Spinal cord (tissue), 9 donors: ENCODE measurements at regions not wholly inside any gene's neighbourhood (a gene's known extent, or its start where the extent isn't known, plus 50 kb on each side); places are given as distances from the start of the nearest gene placed in this dataset.
"Not testable (repeated sequence)": the region's sequence is repeated elsewhere in the genome, so short reads cannot be mapped to it uniquely, and the experiment has no call there.

Source experiments
- DNase-seq, 6 donors: peaks; one replicate each; pipeline versions ENCODE4 v3.0.0 to v3.0.0-alpha.2; 2013 to 2015; ENCODE audit warnings: low spot score in 6 of 6, low read depth in 4 of 6
- H3K27ac ChIP-seq: one replicate; pipeline ENCODE4 v1.5.1; 2013; ENCODE audit warnings: low read depth, low read length, control low read depth
- H3K27me3 ChIP-seq: one replicate; pipeline ENCODE4 v1.6.1; 2013; ENCODE audit warnings: low read length; ENCODE audit not compliant: control insufficient read depth, insufficient read depth
- H3K36me3 ChIP-seq: one replicate; pipeline ENCODE4 v1.6.1; 2013; ENCODE audit warnings: low read length; ENCODE audit not compliant: control insufficient read depth, insufficient read depth
- H3K4me1 ChIP-seq: one replicate; pipeline ENCODE4 v1.6.1; 2013; ENCODE audit warnings: low read length; ENCODE audit not compliant: control insufficient read depth, insufficient read depth
- H3K4me3 ChIP-seq: one replicate; pipeline ENCODE4 v1.5.1; 2013; ENCODE audit warnings: low read depth, low read length, control low read depth
- H3K9me3 ChIP-seq: one replicate; pipeline ENCODE4 v1.6.1; 2013; ENCODE audit warnings: low read length; ENCODE audit not compliant: control insufficient read depth, insufficient read depth
- WGBS: methylation state at CpG from one replicate; pipeline ENCODE4 v1.1.5; 2013; ENCODE audit warnings: missing lambda C conversion rate; ENCODE audit not compliant: insufficient coverage; 5-methylcytosine and 5-hydroxymethylcytosine counted together
- donor health status: healthy.

DNA sequence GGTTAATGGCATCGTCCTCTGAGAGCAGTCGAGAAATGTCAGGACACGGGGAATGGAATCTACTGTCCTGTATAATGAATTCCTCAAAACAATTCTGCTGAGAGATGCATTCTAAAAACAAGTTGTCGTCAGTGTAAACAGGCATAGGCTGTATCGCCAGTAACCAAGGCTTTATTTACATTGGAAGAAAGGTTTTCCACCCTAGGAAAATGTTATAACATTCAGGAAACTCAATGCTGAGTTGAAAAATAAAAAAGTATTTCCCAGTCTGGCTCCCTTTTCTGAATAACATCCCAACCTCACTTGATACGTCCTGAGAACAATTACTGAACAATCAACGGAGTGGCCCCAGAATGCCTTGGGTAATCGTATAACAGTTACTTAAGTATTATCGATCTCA is 79.6 kb upstream of the UCN3 start:
- Histone ChIP-seq H3K27ac (no peak overlapping the region), H3K27me3 (no peaks in the 10 kb centered on the region), H3K9me3 (no peaks in the 10 kb centered on the region), H3K4me3 (no peak overlapping the region), H3K4me1 (no peaks in the 10 kb centered on the region), H3K36me3 (no peaks in the 10 kb centered on the region)
- no peak for DNase-seq
- WGBS, result 60% methylated on average over 7 of the region's 9 CpGs

DNA sequence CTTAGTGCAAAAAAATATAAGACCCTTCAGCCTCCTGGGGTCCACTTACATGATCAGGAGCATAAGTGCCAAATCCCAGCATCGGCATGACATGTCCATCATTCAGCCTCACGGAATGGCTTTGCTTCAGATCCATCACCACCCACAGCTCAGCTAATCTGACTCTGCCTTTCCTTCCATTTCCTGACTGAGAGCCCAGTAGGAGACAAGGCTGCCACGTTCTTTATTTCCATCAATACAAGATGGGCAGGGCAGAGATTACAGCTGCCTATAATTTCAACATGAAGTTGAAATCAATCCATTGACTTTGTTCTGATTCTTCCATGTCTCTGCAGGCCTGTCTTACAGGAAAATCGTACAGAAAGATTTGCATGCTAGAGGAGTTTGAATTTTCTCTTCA is 76.4 kb upstream of the UCN3 start:
- no peak for DNase-seq
- no peak overlapping the region for H3K27ac ChIP-seq
- WGBS, result 81% methylated on average over 3 of the region's 4 CpGs
- no peaks in the 10 kb centered on the region for H3K9me3 ChIP-seq
- no peak overlapping the region for H3K4me3 ChIP-seq
- H3K36me3 ChIP-seq, result no peaks in the 10 kb centered on the region
- H3K27me3 ChIP-seq, result no peaks in the 10 kb centered on the region
- no peaks in the 10 kb centered on the region for H3K4me1 ChIP-seq

DNA sequence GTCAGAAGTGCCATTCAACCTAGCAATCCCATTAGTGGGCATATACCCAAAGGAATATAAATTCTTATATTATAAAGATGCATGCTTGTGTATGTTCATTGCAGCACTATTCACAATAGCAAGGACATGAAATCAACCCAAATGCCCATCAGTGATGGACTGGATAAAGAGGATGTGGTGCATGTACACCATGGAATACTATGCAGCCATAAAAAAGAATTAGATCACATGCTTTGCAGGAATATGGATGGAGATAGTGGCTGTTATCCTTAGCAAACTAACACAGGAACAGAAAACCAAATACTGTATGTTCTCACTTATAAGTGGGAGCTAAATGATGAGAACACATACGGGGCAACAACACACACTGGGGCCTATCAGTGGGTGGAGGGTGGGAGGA is 75.5 kb upstream of the UCN3 start:
- not testable (repeated sequence) for DNase-seq, H3K36me3 ChIP-seq, H3K4me1 ChIP-seq, H3K9me3 ChIP-seq, H3K4me3 ChIP-seq, H3K27me3 ChIP-seq, H3K27ac ChIP-seq
- WGBS, result no CpG with 5 or more reads among the region's 1 CpG

DNA sequence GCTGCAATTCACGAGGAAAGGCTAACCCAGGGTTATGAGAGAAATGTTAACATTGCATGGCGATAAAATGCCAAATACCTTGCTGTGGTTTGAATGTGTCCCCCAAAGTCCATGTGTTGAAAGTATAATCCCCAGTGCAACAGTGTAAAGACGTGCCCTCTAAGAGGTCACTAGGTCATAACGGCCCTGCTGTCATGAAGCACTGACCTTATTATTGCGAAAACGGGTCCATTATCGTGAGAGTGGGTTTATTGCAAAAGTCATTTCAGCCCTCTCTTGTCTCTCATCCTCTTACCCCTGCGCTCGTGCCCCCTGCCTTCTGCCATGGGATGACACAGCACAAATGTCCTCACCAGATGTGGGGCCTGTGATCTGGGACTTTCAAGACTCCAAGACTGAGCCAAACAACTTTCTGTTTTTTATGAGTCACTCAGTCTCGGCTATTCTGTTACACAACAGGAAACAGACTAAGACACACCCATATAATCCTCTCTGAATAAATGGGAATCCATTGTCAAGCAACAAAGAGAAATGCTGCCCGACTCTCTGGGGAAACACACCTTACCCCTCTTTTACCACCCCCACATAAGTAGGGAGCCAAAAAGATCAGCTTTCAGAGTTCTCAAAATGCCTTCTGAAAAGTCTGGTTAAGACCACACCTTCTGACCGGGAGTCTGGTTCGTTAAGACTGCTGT is 73.1 kb upstream of the UCN3 start:
- WGBS, result 73% methylated on average over 9 of the region's 13 CpGs
- H3K27me3 ChIP-seq, result no peaks in the 10 kb centered on the region
- H3K36me3 ChIP-seq, result no peaks in the 10 kb centered on the region
- H3K27ac ChIP-seq, result no peak overlapping the region
- H3K4me3 ChIP-seq, result no peak overlapping the region
- no peak for DNase-seq
- H3K4me1 ChIP-seq, result peaks cover 6% of the 10 kb centered on the region
- no peaks in the 10 kb centered on the region for H3K9me3 ChIP-seq

DNA sequence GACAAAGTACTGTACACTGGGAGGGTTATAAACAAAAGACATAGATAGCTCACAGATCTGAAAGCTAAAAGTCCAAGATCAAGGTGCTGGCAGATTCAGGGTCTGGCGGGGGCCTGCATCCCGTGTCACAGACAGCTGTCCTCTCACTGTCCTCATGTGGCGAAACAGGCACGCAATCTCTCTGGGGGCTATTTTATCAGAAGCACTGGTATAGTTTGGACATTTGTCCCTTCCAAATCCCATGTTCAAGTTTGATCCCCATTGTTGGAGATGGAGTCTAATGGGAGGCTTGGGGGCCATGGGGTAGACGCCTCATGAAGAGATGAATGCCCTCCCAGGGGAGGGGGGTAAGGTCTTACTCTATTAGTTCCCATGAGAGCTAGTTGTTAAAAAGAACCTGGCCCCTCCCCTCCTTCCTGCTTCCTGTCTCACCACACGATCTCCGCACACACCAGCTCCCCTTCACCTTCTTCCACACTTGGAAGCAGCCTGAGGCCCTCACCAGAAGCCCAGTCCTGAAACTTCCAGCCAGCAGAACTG is 72.5 kb upstream of the UCN3 start:
- peaks cover 6% of the 10 kb centered on the region for H3K4me1 ChIP-seq
- no peaks in the 10 kb centered on the region for H3K9me3 ChIP-seq
- no peaks in the 10 kb centered on the region for H3K27me3 ChIP-seq
- 88% methylated on average over 4 of the region's 7 CpGs for WGBS
- H3K27ac ChIP-seq, result no peak overlapping the region
- DNase-seq, result no peak
- H3K4me3 ChIP-seq, result no peak overlapping the region
- no peaks in the 10 kb centered on the region for H3K36me3 ChIP-seq

DNA sequence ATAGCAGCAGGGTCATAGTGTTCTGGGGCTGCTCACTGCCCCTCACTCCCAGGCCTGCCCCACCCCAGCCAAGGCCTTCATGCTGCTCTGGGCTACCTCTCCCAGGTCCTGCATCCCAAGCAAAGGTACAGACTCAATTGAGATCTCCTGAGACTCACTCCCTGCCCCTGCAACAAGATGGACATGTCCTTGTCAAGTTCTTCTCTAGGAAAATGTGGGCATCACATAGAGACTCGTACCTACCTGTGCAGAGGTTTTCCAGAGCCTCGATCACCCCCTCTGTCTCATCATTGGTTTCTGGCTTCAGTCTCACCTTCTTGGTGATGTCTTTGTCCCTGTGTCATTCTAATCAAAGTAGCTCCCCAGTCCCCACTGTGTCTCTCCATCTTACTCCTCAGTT is 71.8 kb upstream of the UCN3 start:
- not testable (repeated sequence) for H3K27me3 ChIP-seq, H3K4me1 ChIP-seq, H3K9me3 ChIP-seq, H3K4me3 ChIP-seq, H3K36me3 ChIP-seq, H3K27ac ChIP-seq, DNase-seq
- 100% methylated on average over 1 of the region's 2 CpGs for WGBS

DNA sequence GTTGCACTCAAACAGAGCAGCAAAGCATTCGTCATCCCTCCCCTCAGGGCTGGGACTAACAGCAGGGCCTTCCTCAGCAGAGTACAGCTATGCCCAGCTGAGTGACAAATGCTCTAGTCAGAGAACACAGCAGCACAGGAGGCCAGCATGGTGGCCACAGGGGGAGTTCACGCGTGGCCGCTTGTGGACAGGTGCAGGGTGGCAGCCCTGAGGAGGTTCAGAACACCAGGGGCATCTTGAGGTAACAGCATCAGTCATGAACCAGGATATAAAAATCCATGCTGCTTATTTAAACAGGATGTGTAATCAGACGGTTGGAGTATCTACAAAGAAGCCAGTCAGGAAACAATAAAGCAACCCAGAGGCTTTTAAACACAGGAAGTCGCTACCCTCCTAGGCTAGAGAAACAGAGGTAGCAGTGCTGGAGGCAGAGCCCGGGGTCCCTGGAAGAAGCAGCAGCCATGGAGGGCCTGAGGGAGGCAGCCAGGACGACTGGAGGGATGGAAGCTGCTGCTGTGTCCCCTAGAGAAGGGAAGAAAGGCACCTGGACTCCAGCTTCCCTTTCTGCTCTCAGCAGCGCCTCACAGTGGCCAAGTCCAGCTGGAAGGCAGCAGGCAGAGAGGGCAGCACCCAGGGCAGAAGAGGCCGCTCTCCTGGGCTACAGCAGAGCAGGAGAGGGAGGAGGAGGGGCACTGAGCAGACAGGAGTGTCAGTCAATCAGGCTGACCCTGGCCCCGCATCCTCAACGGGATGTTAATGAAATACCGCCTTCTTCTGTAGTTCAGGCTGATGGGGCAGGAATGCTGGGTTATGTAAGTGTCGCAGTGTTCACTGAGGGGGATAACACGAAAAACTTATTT is 70.8 kb upstream of the UCN3 start:
- Histone ChIP-seq H3K27me3 (no peaks in the 10 kb centered on the region), H3K27ac (no peak overlapping the region), H3K9me3 (no peaks in the 10 kb centered on the region), H3K36me3 (no peaks in the 10 kb centered on the region), H3K4me1 (peaks cover 6% of the 10 kb centered on the region), H3K4me3 (no peak overlapping the region)
- 57% methylated on average over 11 of the region's 15 CpGs for WGBS
- peak in 2 of 6 donors; percentile 9 to 16 for DNase-seq

DNA sequence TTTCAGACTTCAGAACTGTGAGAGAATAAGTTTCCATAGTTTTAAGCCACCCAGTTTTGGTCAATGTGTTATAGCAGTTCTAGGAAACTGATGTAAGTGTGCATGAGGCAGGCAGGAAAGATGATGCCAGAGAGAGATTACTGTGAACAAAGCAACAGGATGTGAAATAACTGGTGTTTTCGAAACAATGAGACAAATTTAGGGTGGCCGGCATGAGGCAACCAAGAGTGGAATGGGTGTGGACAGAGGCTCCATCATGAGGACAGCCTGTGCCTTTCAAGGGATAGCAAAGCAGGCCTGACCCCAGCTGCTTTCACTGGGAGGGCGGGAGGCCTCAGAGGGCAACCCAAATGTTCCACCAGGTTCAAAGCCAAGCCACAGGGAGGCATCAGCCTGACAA is 67.3 kb upstream of the UCN3 start:
- 75% methylated on average over 2 of the region's 3 CpGs for WGBS
- H3K9me3 ChIP-seq, result no peaks in the 10 kb centered on the region
- no peaks in the 10 kb centered on the region for H3K36me3 ChIP-seq
- no peak for DNase-seq
- no peak overlapping the region for H3K27ac ChIP-seq
- peaks cover 6% of the 10 kb centered on the region for H3K4me1 ChIP-seq
- no peaks in the 10 kb centered on the region for H3K27me3 ChIP-seq
- no peak overlapping the region for H3K4me3 ChIP-seq

DNA sequence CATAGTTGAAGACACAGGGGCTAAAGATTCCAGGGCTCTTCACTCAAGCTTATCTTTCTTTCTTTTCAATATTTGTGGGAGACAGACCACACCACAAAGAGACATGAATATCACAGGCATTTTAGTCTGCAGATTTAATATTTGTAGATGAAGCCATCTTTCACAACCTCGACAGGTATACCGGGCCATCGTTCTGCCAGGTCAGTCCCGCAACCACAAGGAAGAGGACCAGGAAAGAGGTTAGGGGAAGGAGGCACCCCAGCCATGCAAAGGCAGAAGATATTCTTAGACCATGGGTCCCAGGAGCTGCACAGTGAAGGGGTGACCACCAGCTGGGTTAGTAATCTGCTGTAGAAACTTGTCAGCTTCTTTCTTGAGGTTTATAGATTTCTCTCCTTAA is 66.8 kb upstream of the UCN3 start:
- H3K4me1 ChIP-seq, result peaks cover 6% of the 10 kb centered on the region
- 90% methylated on average over 3 of the region's 4 CpGs for WGBS
- H3K9me3 ChIP-seq, result no peaks in the 10 kb centered on the region
- H3K36me3 ChIP-seq, result no peaks in the 10 kb centered on the region
- no peaks in the 10 kb centered on the region for H3K27me3 ChIP-seq
- H3K27ac ChIP-seq, result no peak overlapping the region
- no peak overlapping the region for H3K4me3 ChIP-seq
- DNase-seq, result no peak

DNA sequence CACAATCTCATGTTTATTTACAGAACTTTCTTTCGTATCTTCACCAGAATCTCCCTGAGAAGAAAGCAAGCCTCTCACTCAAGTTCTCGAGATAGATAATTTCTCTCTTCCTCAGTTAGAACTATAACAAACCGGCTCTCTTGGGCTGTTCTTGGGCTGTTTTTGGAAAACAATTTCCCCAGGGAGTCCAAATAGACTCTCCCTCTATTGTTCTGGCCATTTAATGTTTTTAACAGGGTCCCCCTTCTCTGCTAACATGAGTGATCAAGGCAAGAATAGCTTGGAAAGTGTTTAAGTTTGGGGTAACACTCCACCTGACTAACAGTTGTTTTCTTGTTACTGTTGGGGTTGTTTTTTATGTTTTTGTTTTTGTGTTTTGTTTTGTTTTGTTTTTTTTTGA is 64.8 kb upstream of the UCN3 start:
- DNase-seq, result no peak
- no peaks in the 10 kb centered on the region for H3K4me1 ChIP-seq
- no peaks in the 10 kb centered on the region for H3K36me3 ChIP-seq
- H3K27me3 ChIP-seq, result no peaks in the 10 kb centered on the region
- H3K9me3 ChIP-seq, result peaks cover 2% of the 10 kb centered on the region
- no peak overlapping the region for H3K4me3 ChIP-seq
- H3K27ac ChIP-seq, result no peak overlapping the region
- 83% methylated on average over 2 of the region's 3 CpGs for WGBS
